GM20431 (cell line): ENCODE measurements at regions not wholly inside any gene's neighbourhood (a gene's known extent, or its start where the extent isn't known, plus 50 kb on each side); places are given as distances from the start of the nearest gene placed in this dataset.

Source experiments
- in situ Hi-C: fragments of 300-500 bp; cut with MseI, MboI; formaldehyde crosslinking; loops from one replicate; pipeline ENCODE4 v1.15.0; 2020; ENCODE audit warnings: low sequenced_read_pairs; ENCODE audit not compliant: unreplicated experiment

DNA sequence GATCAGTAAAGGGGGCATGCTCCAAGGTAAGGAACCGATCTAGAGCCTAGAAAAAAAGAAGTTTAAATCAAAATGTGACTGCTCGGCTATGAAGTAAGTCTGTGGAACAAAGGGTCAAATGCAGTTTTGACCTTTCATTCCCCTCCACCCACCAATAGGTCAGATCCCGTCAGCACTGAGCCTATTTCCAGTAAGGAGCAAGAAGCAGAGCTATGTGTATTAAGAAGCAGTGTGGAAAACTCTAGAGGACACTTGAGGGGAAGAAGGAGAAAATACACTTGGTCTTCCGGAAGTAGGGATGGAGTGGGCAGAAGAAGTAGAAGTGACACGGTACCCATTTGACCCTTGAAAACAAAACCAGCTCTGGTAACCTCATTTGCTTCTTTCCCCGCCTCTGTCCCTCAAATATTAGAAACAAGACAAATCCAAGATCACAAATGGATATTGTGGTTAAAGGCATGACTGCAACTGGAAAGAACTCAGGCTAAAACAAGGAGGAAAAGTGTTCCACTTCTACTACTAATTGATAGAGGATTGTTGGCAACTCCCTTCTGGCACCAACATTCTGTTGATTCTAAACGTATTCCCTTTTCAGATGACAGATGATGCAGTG, 888.3 kb upstream of the NR2F2 start:
- in situ Hi-C loops, result no loop called here

DNA sequence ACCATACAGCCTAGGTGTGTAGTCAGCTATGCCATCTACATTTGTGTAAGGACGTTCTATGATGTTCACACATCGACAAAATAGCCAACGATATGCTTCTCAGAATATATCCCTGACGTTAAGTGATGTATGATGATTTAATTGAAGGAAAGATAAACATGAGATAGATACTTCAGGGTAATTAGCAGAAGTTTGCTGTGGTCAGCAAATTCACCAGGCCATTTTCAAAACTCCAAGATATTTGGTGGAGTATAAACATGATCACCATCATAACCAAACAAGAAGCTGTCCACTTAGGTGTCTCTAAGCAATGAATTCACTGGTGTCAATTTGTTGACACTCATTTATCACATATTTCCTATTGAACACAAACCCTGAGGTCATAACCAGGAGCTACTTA, 885.6 kb upstream of the NR2F2 start:
- in situ Hi-C loops, result no loop called here

DNA sequence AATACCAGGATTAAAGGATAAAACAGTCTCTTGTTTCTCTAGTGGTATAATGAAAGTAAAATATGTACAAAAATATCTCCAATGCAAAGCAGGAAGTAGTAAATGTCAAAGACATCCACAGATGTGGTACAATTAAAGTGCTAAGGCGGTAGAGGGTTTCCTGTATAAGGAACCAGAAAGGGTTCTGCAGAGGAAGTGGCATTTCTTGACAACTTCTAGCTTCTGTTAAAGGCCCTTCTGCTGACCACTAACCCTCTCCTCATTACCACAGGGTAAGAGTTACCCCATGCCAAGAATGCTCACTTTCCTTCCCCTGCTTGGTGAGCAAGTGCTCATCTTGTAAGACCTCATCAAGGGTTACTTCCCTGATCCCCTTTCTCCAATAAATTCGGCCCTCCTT, 883.6 kb upstream of the NR2F2 start:
- in situ Hi-C loops, result no loop called here

DNA sequence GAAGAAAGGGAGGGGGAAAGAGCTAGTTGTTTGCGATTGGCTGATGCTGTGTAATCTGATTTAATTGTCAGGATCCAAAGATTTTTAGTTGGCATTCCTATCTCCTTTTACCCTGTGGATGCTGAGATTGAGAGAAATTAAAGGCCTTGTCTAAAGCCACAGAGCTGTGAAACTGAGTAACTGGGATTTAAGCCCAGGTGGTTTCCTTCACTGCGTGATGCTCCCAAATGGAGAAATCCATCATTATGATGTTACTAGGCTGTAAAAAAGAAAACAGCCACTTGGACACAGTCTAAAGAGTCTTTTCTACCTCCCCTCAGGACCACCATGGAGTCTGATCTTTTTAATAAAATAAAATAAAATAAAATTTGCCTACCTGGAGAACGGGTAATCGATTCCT, 883.0 kb upstream of the NR2F2 start:
- in situ Hi-C loops, result no loop called here

DNA sequence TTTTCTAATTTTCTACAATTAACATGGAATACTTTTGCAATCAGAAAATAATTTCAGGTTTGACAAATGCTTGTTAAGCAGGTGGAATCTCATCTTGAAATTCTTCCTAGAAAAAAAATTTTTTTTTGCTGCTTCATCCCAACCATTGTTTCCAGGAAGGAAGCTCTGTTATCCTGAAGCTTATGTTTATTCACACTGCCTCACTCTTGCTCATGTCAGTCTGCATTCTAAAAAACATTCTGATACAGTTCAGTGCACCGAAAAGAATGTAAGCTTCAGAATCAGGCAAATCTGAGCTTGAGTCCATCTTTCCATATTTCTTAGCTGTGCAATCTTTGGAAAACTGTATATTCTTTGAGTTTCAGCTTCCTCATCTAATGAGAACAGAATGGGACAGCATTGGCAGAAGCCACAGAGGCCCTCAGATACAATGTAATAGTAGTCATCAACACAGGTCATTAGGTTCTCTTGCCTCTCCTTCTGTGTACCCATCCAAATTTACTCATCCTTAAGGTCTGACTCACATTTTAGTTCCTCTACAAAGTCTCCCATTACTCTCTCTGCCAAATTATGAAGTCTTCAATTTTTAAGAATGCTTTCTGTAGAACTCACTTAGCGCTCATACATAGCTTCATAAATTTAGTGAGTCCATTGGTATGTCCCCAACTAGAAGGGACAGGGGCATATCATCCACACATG, 881.8 kb upstream of the NR2F2 start:
- in situ Hi-C loops, result no loop called here

DNA sequence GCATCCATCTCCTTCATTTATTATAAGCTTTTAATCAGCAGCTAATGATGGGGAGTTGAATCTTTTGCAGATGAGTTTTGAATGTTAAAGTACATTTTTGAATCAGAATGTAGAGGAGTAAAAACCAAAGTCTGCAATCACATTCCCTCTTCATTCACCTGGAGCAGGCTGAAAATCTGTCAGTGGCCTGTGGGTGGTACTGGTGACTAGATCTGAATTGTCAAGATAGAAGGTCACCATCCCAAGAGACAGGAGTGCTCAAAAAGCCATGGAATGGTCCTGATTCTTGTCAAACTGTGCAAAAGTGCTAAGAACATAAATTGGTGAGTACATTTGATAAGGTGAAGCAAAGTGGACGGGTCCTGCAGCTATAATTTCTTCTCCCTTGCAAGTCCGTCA, 881.3 kb upstream of the NR2F2 start:
- in situ Hi-C loops, result no loop called here

DNA sequence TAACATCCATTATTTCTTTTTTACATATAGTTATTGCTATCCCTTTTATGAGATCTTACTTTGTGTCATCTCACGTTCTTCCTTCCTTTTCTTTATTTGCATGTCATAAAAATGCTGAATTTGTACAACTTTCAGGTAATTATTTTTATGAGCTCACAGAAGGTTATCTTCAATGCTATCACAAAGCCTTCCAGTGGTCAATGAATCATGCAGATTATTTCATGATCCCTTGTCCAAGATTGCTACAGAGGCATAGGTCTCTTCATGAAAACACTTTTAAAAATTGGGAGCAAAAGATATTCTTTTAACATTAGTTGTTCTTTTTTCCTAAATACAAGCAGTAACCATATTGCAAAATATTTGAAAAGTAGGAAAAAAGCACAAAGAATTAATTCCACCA, 880.1 kb upstream of the NR2F2 start:
- in situ Hi-C loops, result no loop called here

DNA sequence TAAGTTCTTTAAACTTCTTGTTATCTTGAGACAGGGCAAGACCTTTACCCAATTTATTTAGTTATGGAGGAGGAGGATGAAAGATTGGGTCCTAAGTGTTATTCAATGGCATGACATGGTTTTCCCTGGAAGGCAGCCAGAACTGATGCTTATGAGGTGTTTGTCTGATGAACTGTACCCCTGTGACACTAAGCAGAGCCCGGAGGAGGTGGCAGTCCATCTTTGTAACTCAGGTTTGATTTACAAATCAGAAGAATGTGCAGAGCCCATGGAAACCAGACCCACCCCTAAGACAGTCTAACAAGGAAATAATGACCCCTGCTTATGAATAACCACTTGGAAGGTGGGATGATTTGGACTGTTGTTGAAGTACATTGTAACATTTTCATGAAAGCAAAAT, 878.6 kb upstream of the NR2F2 start:
- in situ Hi-C loops, result no loop called here

DNA sequence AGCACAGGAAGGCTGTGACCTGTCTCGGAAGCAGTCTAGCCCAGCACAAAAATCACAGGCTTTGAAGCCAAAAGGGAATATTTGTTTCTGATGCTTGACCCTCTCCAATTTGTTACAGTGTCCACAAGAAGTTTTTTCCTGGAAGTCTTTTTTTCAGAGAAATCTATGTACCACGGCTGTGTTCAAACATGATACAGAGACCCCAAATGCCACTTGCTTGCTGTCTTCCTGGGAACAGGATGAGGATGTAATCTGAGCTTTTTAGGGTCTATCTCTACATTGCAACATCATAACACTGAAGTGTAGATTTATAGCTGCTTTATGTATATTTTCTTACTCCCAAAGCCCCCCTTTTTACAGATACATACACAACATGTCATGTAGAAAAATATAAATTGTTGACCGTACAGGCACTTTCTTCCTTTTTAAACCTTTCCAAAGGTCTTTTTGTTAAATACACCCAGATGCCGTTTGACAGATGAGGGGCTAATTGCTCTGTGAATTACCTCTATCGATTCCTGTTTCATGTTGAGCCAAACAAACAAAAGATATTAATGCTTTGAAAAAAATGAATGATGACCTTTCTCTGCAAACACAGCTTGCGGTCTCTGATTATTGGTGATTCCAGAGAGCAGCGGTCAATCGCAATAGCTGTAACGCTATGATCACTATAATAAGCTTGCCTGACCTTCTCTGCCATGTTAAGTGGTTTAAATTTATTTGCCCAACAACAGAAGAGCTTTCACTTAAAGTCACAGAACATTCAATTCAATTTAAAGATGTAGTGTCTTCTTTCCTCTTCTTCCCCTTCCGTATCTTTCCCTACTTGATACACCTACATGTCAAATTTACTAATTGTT, 875.9 kb upstream of the NR2F2 start:
- in situ Hi-C loops, result no loop called here

DNA sequence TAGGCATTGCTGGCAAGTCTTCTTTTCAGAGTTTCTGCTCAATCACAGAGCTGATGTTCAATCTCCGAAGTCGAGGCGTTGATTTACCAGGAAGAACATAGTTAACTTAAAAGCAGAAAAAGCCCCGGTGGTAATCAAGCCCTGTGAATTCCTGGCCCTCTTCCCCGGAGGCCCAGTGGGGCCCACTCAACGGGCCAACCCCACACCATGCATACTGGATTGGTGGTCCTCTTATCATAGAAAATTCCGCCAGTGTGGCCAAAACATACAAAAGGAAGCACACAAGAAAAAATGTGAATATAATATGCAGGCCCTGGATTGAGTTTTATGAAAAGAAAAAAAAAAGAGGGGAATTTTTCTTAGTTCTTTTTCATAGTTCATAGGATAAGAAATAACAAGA, 873.0 kb upstream of the NR2F2 start:
- in situ Hi-C loops, result no loop called here

DNA sequence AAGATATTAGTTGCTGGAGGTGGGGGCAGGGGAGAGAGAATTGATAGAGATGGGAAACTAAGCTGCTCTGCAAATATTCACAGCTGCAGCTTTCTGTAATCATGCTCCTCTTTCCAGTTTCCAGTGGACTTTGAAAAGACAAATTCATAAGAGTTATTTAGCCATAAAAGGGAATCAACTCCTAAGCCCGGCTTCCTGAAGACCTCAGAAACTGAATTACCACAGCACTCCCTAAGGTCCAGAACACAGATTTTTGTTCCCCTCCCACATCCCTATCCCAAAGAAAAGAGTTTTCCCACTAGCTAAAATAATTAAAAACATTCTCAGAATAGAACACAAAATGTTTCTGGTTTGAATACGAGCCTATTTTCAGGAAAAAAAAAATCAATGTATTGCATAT, 871.8 kb upstream of the NR2F2 start:
- in situ Hi-C loops, result no loop called here

DNA sequence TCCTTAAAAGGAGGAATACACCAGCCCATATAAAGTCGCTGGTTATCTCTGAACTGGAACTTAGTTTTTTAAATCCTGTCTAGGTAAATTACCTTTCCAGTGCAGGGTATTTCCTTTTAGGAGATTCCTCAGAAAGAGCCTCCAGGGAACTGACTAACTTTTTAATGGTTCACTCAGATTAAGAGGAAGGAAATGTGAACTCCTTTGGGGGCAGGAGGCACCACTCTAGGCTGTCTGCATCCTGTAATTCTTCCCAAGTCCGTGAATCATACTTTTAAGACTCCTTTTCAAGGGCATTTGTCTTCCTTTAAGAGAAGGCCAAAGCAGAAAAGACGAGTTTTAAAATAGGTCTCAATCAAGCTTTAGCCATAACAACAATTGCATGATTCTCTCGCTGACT, 871.2 kb upstream of the NR2F2 start:
- in situ Hi-C loops, result no loop called here

DNA sequence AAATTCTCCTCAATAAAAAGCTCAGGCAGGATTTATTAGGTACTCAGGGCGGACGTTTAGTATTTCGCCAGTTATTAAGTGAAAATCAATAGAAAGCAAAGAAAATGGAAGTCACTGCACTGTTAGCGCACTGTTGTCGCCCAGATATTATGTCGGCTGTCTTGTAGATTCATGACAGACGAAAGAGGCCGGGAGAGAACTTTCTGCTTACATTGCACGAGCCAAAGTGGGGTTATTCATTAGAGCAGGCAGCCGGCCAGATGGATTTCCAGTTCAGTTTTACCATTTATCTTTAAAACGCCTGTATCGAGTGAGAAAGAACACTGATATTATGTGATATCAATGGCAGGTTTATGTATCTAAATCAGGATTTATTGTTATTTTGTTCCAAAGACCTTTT, 866.0 kb upstream of the NR2F2 start:
- in situ Hi-C loops, result no loop called here

DNA sequence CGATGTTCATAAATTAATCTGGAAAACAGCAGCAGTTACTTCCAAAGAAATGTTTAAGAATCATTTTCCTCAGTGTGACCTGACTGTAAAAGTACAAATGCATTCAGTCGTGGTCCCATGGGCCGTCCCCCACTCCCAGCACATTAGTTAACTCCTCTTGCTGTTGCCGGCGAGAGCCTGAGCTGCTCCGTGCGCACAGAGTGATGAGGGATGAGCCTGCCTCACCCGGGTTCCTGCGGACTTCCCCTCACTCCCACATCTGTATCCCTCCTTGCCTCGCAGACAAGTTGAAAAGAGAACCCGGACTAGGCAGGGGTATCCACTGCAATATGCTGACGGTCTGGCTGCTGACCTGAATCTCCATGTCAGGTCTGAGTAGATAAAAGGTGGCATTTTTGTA, 861.7 kb upstream of the NR2F2 start:
- in situ Hi-C loops, result no loop called here

DNA sequence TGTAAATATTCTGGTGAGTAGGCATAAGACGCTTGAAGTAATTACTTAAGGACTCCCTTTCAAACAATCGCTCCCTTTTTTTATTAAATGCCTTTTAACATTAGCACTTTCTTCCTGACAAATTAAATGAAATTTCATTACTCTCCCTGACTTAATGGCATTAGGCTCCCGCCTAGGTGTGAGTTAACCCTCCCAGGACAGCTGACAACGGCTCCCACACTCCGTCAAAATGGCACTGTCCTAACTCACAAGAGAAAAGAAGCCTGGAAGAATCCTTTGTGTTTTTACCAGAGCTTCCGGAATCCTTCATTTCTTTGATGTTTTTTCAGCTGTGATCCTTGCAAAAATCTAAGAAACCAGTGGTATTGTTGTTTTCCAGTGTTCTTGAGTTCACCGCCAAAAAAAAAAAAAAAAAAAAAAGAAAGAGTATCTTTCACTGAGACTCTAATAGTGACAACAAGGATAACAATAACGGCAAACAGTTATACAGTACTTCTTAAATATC, 861.0 kb upstream of the NR2F2 start:
- in situ Hi-C loops, result no loop called here

DNA sequence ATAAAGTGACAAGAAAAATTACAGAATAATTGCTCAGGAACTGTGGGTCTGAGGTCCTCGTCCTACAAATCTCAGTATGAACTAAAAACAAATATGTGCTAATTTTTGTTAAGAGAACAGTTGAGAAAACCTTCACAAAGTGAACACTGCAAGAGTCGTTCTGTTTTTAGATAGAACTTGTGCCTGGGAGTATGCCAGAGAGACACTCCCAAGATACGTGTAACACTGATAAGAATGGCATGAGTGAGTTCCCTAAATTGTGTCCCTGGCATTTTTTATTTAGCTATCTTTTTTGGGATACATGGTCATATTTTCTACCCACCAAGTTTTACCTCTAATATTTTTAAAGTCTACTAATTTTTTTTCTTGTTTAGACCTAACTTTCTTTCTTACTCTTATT, 860.0 kb upstream of the NR2F2 start:
- in situ Hi-C loops, result no loop called here

DNA sequence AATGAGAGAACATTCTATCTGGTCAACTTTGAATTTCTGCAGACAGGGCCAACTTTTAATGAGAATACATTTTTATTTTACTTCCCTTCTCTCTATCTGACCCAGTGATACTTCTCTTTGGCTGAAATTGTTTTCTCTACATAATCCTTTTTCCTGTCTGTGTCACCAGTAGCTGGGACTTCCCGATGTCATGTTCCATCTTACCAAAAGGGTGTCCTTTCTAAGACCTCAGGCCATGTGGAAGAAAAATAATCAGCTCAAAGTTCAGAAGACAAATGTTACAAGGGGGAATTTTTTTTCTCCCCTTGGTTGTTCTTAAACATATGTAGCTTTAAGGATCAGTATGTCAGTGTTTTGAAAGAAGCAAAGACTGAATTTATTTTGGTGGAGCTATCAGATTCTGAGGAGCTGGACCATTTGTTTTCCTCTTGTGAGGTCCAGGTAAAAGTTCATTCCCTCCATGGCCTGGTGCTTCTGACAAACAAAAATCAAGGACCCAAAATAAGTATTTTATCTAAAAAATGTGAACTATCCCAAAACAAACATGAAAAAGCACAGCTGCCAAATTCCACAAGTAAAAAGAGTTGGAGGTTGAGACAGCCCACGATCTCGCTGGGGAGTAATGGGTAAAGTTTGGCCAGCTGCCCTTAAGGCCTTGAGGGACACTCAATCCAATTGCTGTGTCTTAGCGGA, 859.4 kb upstream of the NR2F2 start:
- in situ Hi-C loops, result no loop called here

DNA sequence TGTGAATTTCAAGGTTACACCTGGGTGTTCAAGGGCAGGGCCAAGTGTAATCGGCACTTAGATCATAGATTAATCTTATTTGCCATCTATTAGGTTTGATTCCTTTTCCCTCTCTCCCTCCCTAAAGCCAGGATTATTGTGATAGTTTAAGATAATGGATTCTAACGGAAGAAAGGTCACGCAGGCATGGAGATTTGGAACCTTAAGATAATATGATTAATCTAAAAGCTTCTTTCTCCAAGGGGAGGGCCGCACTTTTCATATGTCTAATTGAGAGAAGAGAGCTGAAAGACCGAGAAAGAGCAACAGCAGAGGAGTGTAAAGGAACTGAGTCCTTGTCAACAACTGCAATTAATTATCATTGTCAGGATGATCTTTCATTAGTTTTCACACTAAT, 858.8 kb upstream of the NR2F2 start:
- in situ Hi-C loops, result no loop called here

DNA sequence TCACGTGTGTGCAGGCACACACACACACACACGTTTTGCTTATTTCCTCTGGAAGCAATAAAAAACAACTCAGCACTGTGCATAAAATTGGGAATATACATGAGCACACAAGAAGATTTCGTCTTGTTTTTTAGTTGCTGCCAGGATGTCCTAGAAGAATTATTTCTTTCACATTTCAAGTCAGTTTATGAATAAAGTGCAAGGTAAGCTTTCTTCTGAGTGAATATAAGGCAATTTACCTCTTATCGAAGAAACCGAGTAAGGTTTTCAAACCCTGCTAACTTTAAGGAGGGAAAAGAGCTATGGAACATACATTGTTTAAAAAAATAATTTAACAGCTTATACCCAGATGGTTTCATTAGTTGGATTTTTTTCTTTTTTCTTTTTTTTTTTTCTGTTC, 855.4 kb upstream of the NR2F2 start:
- in situ Hi-C loops, result no loop called here

DNA sequence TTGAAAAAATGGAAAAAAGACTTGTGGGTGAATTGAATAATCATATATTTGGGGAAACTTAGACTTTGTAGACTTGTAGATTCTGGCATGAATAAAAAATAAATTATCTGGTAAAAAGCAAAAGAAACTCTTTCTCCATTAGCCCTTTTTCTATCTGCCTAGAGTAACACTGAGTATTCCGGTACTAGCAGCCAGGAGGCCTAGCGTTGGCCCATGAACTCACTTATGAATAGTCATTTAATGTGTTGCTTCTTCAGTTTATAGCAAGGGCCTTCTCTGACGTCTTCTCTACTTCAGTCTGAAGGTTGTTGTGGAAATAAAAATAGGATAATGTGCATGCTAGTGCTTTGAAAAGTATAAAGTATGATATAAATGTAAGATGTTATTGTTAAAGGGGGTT, 851.2 kb upstream of the NR2F2 start:
- in situ Hi-C loops, result no loop called here

DNA sequence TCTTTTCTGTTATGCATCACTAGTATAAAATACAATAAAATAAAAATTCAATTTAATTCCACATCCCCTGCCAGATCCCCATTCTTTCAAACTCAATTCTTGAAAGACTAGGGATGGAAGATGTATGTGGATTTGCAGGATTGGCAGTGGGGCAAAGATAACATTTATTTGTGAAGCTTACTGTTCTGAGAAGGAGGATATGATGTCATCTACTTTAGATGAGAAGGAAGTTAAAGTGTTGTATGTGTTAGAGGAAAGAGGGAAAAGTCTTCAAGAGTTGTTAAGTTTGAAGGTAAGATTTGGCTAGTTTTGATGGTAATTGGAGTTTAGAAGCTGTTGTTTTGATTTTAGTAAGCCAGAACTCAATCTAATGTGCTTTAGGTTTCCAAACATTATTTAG, 845.1 kb upstream of the NR2F2 start:
- in situ Hi-C loops, result no loop called here
